MM.1S (cell line): ENCODE measurements at regions not wholly inside any gene's neighbourhood (a gene's known extent, or its start where the extent isn't known, plus 50 kb on each side); places are given as distances from the start of the nearest gene placed in this dataset.

Source experiments
- EZH2 ChIP-seq: fragments of 300-600 bp; sonication (generic); optimal IDR thresholded peaks from 2 replicates; pipeline ENCODE3; 2017; ENCODE audit warnings: low read depth, mild to moderate bottlenecking, antibody characterized with exemption, low read length, mixed read lengths
- EZH2phosphoT487 ChIP-seq: fragments of 300-600 bp; sonication (generic); IDR thresholded peaks from 2 replicates; pipeline ENCODE4 v1.6.1; 2018; ENCODE audit warnings: antibody characterized with exemption, low read length
- TF ChIP-seq, protein P1 (sequence below): fragments of 300-600 bp; sonication (generic); IDR thresholded peaks from 2 replicates; pipeline ENCODE4 v1.5.1; 2016; ENCODE audit warnings: antibody characterized with exemption, low read length, mixed read lengths

DNA sequence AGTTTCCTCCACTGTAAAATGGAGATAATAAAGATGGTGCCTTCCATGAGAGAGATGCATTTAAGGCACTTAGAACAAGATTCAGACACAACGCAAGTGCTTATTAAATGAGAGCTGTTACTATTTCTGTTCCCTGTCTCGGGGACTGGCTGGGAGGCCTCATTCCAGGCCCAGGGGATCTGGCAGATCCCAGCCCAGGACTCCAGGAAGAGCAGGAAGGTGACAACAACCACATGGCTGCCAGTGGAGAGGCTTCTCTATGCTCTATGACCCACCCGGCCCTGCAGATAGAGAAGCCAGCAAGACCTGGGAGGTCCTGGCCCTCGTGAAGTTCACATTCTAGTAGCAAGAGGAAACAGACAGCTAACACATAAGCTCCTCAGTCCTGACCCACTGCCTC is 175.5 kb downstream of the ACTL8 start:
- TF ChIP-seq, protein P1, sequence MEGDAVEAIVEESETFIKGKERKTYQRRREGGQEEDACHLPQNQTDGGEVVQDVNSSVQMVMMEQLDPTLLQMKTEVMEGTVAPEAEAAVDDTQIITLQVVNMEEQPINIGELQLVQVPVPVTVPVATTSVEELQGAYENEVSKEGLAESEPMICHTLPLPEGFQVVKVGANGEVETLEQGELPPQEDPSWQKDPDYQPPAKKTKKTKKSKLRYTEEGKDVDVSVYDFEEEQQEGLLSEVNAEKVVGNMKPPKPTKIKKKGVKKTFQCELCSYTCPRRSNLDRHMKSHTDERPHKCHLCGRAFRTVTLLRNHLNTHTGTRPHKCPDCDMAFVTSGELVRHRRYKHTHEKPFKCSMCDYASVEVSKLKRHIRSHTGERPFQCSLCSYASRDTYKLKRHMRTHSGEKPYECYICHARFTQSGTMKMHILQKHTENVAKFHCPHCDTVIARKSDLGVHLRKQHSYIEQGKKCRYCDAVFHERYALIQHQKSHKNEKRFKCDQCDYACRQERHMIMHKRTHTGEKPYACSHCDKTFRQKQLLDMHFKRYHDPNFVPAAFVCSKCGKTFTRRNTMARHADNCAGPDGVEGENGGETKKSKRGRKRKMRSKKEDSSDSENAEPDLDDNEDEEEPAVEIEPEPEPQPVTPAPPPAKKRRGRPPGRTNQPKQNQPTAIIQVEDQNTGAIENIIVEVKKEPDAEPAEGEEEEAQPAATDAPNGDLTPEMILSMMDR: no peak
- no peak for TF ChIP-seq EZH2
- TF ChIP-seq EZH2phosphoT487: no peak
